Ishikawa (cell line): ENCODE measurements at regions not wholly inside any gene's neighbourhood (a gene's known extent, or its start where the extent isn't known, plus 50 kb on each side); places are given as distances from the start of the nearest gene placed in this dataset.

ENCODE experiments used
- CEBPB ChIP-seq: IDR thresholded peaks from 2 replicates; pipeline ENCODE4 v1.6.1; 2012
- CREB1 ChIP-seq: IDR thresholded peaks from 2 replicates; pipeline ENCODE4 v1.6.1; 2012; ENCODE audit warnings: low read depth
- EGR1 ChIP-seq: IDR thresholded peaks from 2 replicates; pipeline ENCODE4 v1.6.1; 2012
- EP300 ChIP-seq: IDR thresholded peaks from 2 replicates; pipeline ENCODE4 v1.6.1; 2012; ENCODE audit warnings: borderline replicate concordance
- FOXM1 ChIP-seq: IDR thresholded peaks from 2 replicates; pipeline ENCODE4 v1.6.1; 2012; ENCODE audit warnings: low read depth, borderline replicate concordance
- NFIC ChIP-seq: IDR thresholded peaks from 2 replicates; pipeline ENCODE4 v1.6.1; 2012
- RAD21 ChIP-seq: IDR thresholded peaks from 2 replicates; pipeline ENCODE4 v1.6.1; 2012; ENCODE audit warnings: low read depth
- REST ChIP-seq: IDR thresholded peaks from 2 replicates; pipeline ENCODE4 v1.6.1; 2012; ENCODE audit warnings: low read depth, mild to moderate bottlenecking
- TAF1 ChIP-seq: IDR thresholded peaks from 2 replicates; pipeline ENCODE4 v1.6.1; 2012; ENCODE audit warnings: low read depth, mild to moderate bottlenecking
- TCF12 ChIP-seq: IDR thresholded peaks from 2 replicates; pipeline ENCODE4 v1.6.1; 2012; ENCODE audit warnings: low read depth
- TEAD4 ChIP-seq: IDR thresholded peaks from 2 replicates; pipeline ENCODE4 v1.6.1; 2012
- YY1 ChIP-seq: IDR thresholded peaks from 2 replicates; pipeline ENCODE4 v1.6.1; 2012; ENCODE audit warnings: low read depth
- ZBTB7A ChIP-seq: IDR thresholded peaks from 2 replicates; pipeline ENCODE4 v1.6.1; 2012; ENCODE audit warnings: low read depth
- TF ChIP-seq, protein P1 (sequence below): IDR thresholded peaks from 2 replicates; pipeline ENCODE4 v1.6.1; 2012
- TF ChIP-seq, protein P2 (sequence below): IDR thresholded peaks from 2 replicates; pipeline ENCODE4 v1.6.1; 2012

GRCh38 chr1:96427616-96428015 is 294.0 kb upstream of the PTBP2 start:
- TF ChIP-seq NFIC = no peak
- no peak for TF ChIP-seq EP300
- no peak for TF ChIP-seq EGR1
- TF ChIP-seq, protein P1, sequence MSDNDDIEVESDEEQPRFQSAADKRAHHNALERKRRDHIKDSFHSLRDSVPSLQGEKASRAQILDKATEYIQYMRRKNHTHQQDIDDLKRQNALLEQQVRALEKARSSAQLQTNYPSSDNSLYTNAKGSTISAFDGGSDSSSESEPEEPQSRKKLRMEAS = no peak
- TF ChIP-seq CEBPB = no peak
- TF ChIP-seq YY1 = no peak
- TF ChIP-seq REST = no peak

GRCh38 chr1:96445302-96445701 is 276.3 kb upstream of the PTBP2 start:
- TF ChIP-seq YY1 = no peak
- TF ChIP-seq NFIC = no peak
- TF ChIP-seq CREB1 = no peak
- no peak for TF ChIP-seq RAD21
- TF ChIP-seq, protein P2, sequence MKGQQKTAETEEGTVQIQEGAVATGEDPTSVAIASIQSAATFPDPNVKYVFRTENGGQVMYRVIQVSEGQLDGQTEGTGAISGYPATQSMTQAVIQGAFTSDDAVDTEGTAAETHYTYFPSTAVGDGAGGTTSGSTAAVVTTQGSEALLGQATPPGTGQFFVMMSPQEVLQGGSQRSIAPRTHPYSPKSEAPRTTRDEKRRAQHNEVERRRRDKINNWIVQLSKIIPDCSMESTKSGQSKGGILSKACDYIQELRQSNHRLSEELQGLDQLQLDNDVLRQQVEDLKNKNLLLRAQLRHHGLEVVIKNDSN = no peak
- TF ChIP-seq, protein P1 = no peak
- TF ChIP-seq CEBPB = no peak
- no peak for TF ChIP-seq EP300
- TF ChIP-seq FOXM1 = no peak
- no peak for TF ChIP-seq REST
- TF ChIP-seq TEAD4 = no peak

- no peak for TF ChIP-seq TAF1
- no peak for TF ChIP-seq FOXM1
- no peak for TF ChIP-seq TEAD4
- TF ChIP-seq CEBPB = no peak
- TF ChIP-seq YY1 = no peak
Observed at GRCh38 chr1:96464066-96464465, 257.5 kb upstream of the PTBP2 start.

DNA sequence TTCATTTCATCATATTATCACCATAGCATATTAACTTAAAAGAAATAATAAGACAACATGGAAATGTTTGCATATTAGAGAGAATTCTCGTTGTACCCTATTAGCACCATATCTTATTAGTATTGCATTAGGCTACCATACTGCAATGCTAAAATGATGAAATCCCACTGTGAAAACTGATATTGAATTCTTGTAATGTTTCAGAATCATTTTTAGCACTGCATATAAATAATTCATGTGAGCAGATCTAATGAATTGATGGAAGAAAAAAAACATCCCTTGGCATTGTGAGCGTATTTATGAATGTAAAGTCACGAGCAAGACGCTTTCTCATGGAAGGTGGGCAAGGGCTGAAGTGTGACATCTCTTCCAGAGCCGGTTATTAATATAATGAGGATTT is 257.1 kb upstream of the PTBP2 start:
- TF ChIP-seq ZBTB7A (no peak), TCF12 (no peak), YY1 (no peak), REST (no peak), EP300 (no peak), CEBPB (no peak)
- TF ChIP-seq, protein P2 = no peak

- TF ChIP-seq, protein P2 = no peak
Observed at GRCh38 chr1:96464991-96465390, 256.6 kb upstream of the PTBP2 start.
